ENCODE measurements at regions not wholly inside any gene's neighbourhood (a gene's known extent, or its start where the extent isn't known, plus 50 kb on each side); places are given as distances from the start of the nearest gene placed in this dataset.

GRCh38 chr6:44008821-44009370 lies 118.4 kb downstream of the MRPL14 start:
- Histone ChIP-seq H3K23ac (ENCODE audit: insufficient read length, low read depth, low read length) (no peak overlapping the region), H3K18ac (ENCODE audit: insufficient read length, low read depth, low read length) (no peak overlapping the region), H4K8ac (replicated peaks; ENCODE audit: insufficient read length, low read depth, low read length) (no peak overlapping the region), H2BK12ac (ENCODE audit: insufficient read length, low read depth, low read length) (no peak overlapping the region), H3K9ac (ENCODE audit: extremely low read depth, insufficient read length, low read length) (no peak overlapping the region), H3K56ac (ENCODE audit: insufficient read length, low read depth, low read length) (no peak overlapping the region), H2AK5ac (ENCODE audit: insufficient read length, low read length) (no peak overlapping the region), H2BK5ac (ENCODE audit: insufficient read length, low read length) (no peak overlapping the region), H3K23me2 (ENCODE audit: insufficient read length, low read depth, low read length, poor library complexity, severe bottlenecking) (no peaks in the 10 kb centered on the region), H2AFZ (ENCODE audit: low read length) (no peak overlapping the region), H2BK120ac (ENCODE audit: low read depth, low read length, poor library complexity, severe bottlenecking) (no peak overlapping the region), H3K9me3 (ENCODE audit: control insufficient read depth, low read depth, low read length) (no peaks in the 10 kb centered on the region), H3K14ac (ENCODE audit: insufficient read depth, low read length) (no peak overlapping the region), H4K5ac (ENCODE audit: insufficient read length, low read depth, low read length) (no peak overlapping the region), H2BK20ac (ENCODE audit: low read depth, low read length, poor library complexity, severe bottlenecking) (no peak overlapping the region), H3K4me1 (ENCODE audit: insufficient read depth, low read length) (no peaks in the 10 kb centered on the region; the same call in 1 of the 2 replicates), H3K79me2 (ENCODE audit: insufficient read depth, low read length) (no peaks in the 10 kb centered on the region), H2BK15ac (ENCODE audit: low read depth, low read length) (no peak overlapping the region), H4K20me1 (ENCODE audit: control insufficient read depth, insufficient read depth, insufficient read length) (no peaks in the 10 kb centered on the region), H3K27ac (ENCODE audit: insufficient read length, low read depth, low read length) (no peak overlapping the region), H3T11ph (ENCODE audit: low read length) (no peak overlapping the region), H3K79me1 (ENCODE audit: insufficient read depth, low read depth, low read length, poor library complexity, severe bottlenecking) (no peaks in the 10 kb centered on the region), H3K4me2 (ENCODE audit: insufficient read depth, insufficient read length, low read length) (no peak overlapping the region), H4K91ac (ENCODE audit: insufficient read length, low read depth, low read length) (no peak overlapping the region), H3K27me3 (ENCODE audit: insufficient read depth, low read length) (no peaks in the 10 kb centered on the region; the same call in 1 of the 2 replicates), H3K4ac (ENCODE audit: low read depth, low read length) (no peak overlapping the region)
- H3K4me1 Mint-ChIP-seq: peaks cover 53 to 65% of the 10 kb centered on the region in 2 experiments
- H3K27ac Mint-ChIP-seq: no peak overlapping the region; a peak in 1 of 7 replicates
- no peaks in the 10 kb centered on the region; a peak in 1 of 7 replicates for H3K36me3 Mint-ChIP-seq (ENCODE audit: insufficient read depth in 1 of 3, low read depth in 3 of 3)
- peaks cover 18% of the 10 kb centered on the region for H3K27me3 Mint-ChIP-seq (ENCODE audit: low read depth)
- peaks cover 0 to 4% of the 10 kb centered on the region in 2 experiments; a peak in 1 of 5 replicates for H3K9me3 Mint-ChIP-seq
- no CpG with 5 or more reads among the region's 8 CpGs for WGBS (ENCODE audit: extremely low coverage, insufficient read length, low lambda C conversion rate)
- no peak for DNase-seq
- H3K4me3 Mint-ChIP-seq: no peak overlapping the region
- TF ChIP-seq, protein P1, sequence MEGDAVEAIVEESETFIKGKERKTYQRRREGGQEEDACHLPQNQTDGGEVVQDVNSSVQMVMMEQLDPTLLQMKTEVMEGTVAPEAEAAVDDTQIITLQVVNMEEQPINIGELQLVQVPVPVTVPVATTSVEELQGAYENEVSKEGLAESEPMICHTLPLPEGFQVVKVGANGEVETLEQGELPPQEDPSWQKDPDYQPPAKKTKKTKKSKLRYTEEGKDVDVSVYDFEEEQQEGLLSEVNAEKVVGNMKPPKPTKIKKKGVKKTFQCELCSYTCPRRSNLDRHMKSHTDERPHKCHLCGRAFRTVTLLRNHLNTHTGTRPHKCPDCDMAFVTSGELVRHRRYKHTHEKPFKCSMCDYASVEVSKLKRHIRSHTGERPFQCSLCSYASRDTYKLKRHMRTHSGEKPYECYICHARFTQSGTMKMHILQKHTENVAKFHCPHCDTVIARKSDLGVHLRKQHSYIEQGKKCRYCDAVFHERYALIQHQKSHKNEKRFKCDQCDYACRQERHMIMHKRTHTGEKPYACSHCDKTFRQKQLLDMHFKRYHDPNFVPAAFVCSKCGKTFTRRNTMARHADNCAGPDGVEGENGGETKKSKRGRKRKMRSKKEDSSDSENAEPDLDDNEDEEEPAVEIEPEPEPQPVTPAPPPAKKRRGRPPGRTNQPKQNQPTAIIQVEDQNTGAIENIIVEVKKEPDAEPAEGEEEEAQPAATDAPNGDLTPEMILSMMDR (conservative IDR thresholded peaks at IDR 0.05): no peak
